AG09309 (cell line): ENCODE measurements at regions not wholly inside any gene's neighbourhood (a gene's known extent, or its start where the extent isn't known, plus 50 kb on each side); places are given as distances from the start of the nearest gene placed in this dataset.

Experiments
- DNase-seq: peaks from one replicate; pipeline ENCODE4 v3.0.0-alpha.2; 2010; ENCODE audit warnings: low read depth
- H3K4me3 ChIP-seq: 2 replicates; pipeline ENCODE4 v1.5.1; 2011; ENCODE audit warnings: mild to moderate bottlenecking, low read depth, low read length, moderate library complexity; ENCODE audit not compliant: control insufficient read depth
- TF ChIP-seq, protein P1 (sequence below): IDR thresholded peaks from 2 replicates; pipeline ENCODE4 v1.5.1; 2011; ENCODE audit warnings: mild to moderate bottlenecking, low read depth, low read length, inconsistent platforms; ENCODE audit not compliant: insufficient read depth, control insufficient read depth; ENCODE audit errors: missing control alignments

DNA sequence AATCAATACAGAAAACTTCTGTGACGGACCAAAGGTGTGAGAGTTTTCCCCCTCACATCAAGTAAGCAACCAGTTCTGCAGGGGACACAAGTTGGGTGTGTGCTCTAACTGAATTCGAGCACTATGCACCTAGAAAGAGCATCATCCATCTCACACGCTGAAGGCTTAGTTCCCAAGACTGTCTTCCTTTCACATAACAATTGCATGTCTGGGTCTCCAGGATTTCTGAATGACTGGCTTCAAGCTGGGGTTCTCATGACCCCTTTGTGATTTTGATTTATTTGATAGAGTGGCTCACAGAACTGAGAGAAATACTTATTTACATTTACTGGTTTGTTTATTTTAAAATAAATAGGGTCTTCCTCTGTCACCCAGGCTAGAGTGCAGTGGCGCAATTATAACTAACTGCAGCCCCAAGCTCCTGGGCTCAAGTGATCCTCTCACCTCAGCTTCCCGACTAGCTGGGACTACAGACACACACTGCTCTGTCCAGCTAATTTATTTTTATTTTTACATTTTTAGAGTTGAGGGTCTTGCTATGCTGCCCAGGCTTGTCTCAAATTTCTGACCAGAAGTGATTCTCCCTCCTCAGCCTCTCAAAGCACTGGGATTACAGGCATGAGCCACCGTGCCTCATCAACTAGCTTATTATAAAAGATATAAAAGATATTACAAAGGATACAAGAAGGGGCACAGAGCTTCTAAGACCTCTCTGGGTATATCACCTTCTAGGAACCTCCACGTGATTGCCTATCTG is 316.7 kb upstream of the CDH12 start:
- TF ChIP-seq, protein P1, sequence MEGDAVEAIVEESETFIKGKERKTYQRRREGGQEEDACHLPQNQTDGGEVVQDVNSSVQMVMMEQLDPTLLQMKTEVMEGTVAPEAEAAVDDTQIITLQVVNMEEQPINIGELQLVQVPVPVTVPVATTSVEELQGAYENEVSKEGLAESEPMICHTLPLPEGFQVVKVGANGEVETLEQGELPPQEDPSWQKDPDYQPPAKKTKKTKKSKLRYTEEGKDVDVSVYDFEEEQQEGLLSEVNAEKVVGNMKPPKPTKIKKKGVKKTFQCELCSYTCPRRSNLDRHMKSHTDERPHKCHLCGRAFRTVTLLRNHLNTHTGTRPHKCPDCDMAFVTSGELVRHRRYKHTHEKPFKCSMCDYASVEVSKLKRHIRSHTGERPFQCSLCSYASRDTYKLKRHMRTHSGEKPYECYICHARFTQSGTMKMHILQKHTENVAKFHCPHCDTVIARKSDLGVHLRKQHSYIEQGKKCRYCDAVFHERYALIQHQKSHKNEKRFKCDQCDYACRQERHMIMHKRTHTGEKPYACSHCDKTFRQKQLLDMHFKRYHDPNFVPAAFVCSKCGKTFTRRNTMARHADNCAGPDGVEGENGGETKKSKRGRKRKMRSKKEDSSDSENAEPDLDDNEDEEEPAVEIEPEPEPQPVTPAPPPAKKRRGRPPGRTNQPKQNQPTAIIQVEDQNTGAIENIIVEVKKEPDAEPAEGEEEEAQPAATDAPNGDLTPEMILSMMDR: no peak
- H3K4me3 ChIP-seq: no peak overlapping the region
- no peak for DNase-seq

DNA sequence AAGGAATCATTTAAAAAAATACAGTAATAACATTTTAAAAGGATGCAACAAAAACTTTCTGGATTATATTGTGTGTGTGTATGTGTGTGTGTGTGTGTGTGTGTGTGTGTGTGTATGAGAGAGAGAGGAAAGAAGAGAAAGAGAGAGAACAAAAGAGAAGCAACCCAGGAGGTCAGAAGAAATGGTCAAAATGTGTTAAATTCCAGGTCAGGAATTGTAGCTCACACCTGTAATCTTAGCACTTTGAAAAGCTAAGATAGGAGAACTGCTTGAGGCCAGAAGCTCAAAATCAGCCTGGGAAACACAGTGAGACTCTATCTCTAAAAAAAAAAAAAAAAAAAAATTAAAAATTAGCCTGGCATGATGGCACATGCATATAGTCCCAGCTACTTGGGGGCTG is 311.8 kb upstream of the CDH12 start:
- H3K4me3 ChIP-seq: no peak overlapping the region
- TF ChIP-seq, protein P1: no peak
- DNase-seq: no peak

GRCh38 chr5:23158179-23158578 is 305.0 kb upstream of the CDH12 start:
- no peak for DNase-seq
- no peak overlapping the region for H3K4me3 ChIP-seq
- TF ChIP-seq, protein P1: no peak

GRCh38 chr5:23157716-23158115 is 304.6 kb upstream of the CDH12 start:
- H3K4me3 ChIP-seq: no peak overlapping the region
- DNase-seq: no peak
- TF ChIP-seq, protein P1: no peak

- TF ChIP-seq, protein P1: no peak
Observed at GRCh38 chr5:23157169-23157568, 304.0 kb upstream of the CDH12 start.

DNA sequence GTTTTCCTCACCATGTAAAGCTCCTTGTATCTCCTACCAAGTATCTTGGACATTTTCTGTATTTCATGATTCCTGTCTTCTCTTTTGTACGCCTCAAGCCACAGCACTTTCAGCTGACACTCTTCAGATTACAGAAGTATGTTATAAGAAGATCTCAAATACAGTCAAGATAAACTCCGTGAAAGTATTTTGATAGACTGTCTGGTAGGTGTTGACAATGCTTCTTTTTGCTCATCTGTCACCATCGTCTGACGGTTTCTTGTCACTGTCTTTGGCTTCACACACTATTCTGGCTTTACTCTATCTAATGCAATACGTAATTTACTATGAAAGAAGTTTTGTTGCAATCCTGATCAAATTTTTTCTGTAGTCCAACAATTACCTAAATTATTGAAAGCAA is 294.5 kb upstream of the CDH12 start:
- TF ChIP-seq, protein P1: no peak
- no peak for DNase-seq
- no peak overlapping the region for H3K4me3 ChIP-seq

More at GRCh38 chr5:23157169-23157568, 304.0 kb upstream of the CDH12 start:
- no peak overlapping the region for H3K4me3 ChIP-seq
- no peak for DNase-seq
